K562 (cell line): ENCODE measurements at regions not wholly inside any gene's neighbourhood (a gene's known extent, or its start where the extent isn't known, plus 50 kb on each side); places are given as distances from the start of the nearest gene placed in this dataset.

Experiments used
- ATAC-seq: fragments of 200-7000 bp; cut with Tn5 transposase; 3 replicates; pipeline ENCODE4 v1.9.1; 2020; ENCODE audit warnings: moderate library complexity
- BruUV-seq: library from RNA; stranded (reverse); fragments of 400-500 nt; replicated peaks from 2 replicates; lab custom pipeline; 2021; lab: Mats Ljungman, UMichigan
- CTCF ChIA-PET: fragments of 300-600 bp; formaldehyde crosslinking; extraction: SDS; loops from one replicate; lab custom pipeline; 2021; ENCODE audit warnings: low intra/inter-chr PET ratio; lab: Yijun Ruan, JAX
- POLR2A ChIA-PET: fragments of 300-600, 350-650 bp; sonication (Branson Sonifier 250); formaldehyde crosslinking; extraction: SDS; loops from one replicate; lab custom pipeline; 2021; ENCODE audit warnings: antibody characterized with exemption, inconsistent platforms; lab: Yijun Ruan, JAX
- DNase-seq, 4 experiments: peaks; one replicate each; pipeline versions ENCODE4 v3.0.0 to v3.0.0-alpha.2; 2011 to 2018; ENCODE audit warnings: low spot score in 3 of 4, mixed read lengths in 3 of 4; ENCODE audit errors: extremely low read depth in 1 of 4
- FAIRE-seq: peaks from 2 replicates; lab custom pipeline; 2011; peaks lifted over from hg19 to GRCh38; lab: Jason Lieb, UNC
- H2AFZ ChIP-seq: 2 replicates; pipeline ENCODE4 v1.6.0; 2011; ENCODE audit warnings: low read depth, low read length, control low read depth, inconsistent platforms
- H3K27ac ChIP-seq: fragments of 200-600 bp; 3 replicates; pipeline ENCODE4 v1.8.0; 2011; ENCODE audit warnings: low read depth, mild to moderate bottlenecking, control low read depth, inconsistent platforms, low read length, moderate library complexity, mixed read lengths; ENCODE audit errors: extremely low read depth
- H3K27me3 ChIP-seq, 2 experiments: fragments of 300-600 bp in 1 of 2; 2 replicates in 1 of 2; 3 replicates in 1 of 2; pipeline versions ENCODE4 v1.6.0 to v1.8.0; 2011; ENCODE audit warnings: inconsistent platforms in 2 of 2, low read length in 2 of 2, mild to moderate bottlenecking in 1 of 2, mixed read lengths in 1 of 2, moderate library complexity in 1 of 2; ENCODE audit not compliant: control insufficient read depth in 2 of 2, insufficient read depth in 2 of 2
- H3K36me3 ChIP-seq: fragments of 300-600 bp; 3 replicates; pipeline ENCODE4 v1.8.0; 2011; ENCODE audit warnings: mild to moderate bottlenecking, low read length, inconsistent platforms; ENCODE audit not compliant: control insufficient read depth, insufficient read depth
- H3K4me1 ChIP-seq, 2 experiments: fragments of 200-600 bp in 1 of 2; replicated peaks in 1 of 2; 2 replicates in 1 of 2; 3 replicates in 1 of 2; pipeline versions ENCODE4 v1.5.1 to v1.8.0; 2011; ENCODE audit warnings: inconsistent platforms in 2 of 2, low read length in 2 of 2, mild to moderate bottlenecking in 1 of 2, mixed read lengths in 1 of 2, moderate library complexity in 1 of 2; ENCODE audit not compliant: control insufficient read depth in 2 of 2, insufficient read depth in 2 of 2
- H3K4me2 ChIP-seq: 2 replicates; pipeline ENCODE4 v1.6.1; 2011; ENCODE audit warnings: low read length, control low read depth, inconsistent platforms, mixed read lengths; ENCODE audit not compliant: insufficient read depth
- H3K4me3 ChIP-seq: fragments of 200-600 bp; sonication (generic), shearing (Covaris generic); 2 replicates; pipeline ENCODE4 v1.5.1; 2016; ENCODE audit warnings: control low read depth, inconsistent platforms
- H3K79me2 ChIP-seq: fragments of 200-600 bp; 3 replicates; pipeline ENCODE4 v1.8.0; 2011; ENCODE audit warnings: low read length, inconsistent platforms; ENCODE audit not compliant: control insufficient read depth, insufficient read depth
- H3K9ac ChIP-seq, 2 experiments: 2 replicates each; pipeline versions ENCODE4 v1.6.0 to v1.6.1; 2011; ENCODE audit warnings: low read depth in 2 of 2, low read length in 2 of 2, control low read depth in 1 of 2, inconsistent platforms in 1 of 2, mild to moderate bottlenecking in 1 of 2, mixed read lengths in 1 of 2; ENCODE audit not compliant: insufficient read depth in 1 of 2
- H3K9me1 ChIP-seq: one replicate; pipeline ENCODE4 v1.6.0; 2011; ENCODE audit warnings: inconsistent platforms, mild to moderate bottlenecking, low read length, moderate library complexity; ENCODE audit not compliant: control insufficient read depth, insufficient read depth
- H3K9me3 ChIP-seq: replicated peaks from 2 replicates; pipeline ENCODE4 v1.5.1; 2011; ENCODE audit warnings: low read depth, low read length, inconsistent platforms; ENCODE audit not compliant: control insufficient read depth, insufficient read depth
- H4K20me1 ChIP-seq: replicated peaks from 2 replicates; pipeline ENCODE4 v1.6.1; 2011; ENCODE audit warnings: low read length, inconsistent platforms, mixed read lengths; ENCODE audit not compliant: control insufficient read depth, insufficient read depth
- ATF3 ChIP-seq, 2 experiments: fragments of 450-650 bp in 1 of 2; sonication (generic) in 1 of 2; formaldehyde crosslinking in 1 of 2; IDR thresholded peaks in 1 of 2; conservative IDR thresholded peaks in 1 of 2; 2 replicates each; pipeline versions ENCODE4 v1.6.1 to v1.8.1; 2016 to 2023; ENCODE audit warnings: mild to moderate bottlenecking in 2 of 2, moderate library complexity in 2 of 2, inconsistent platforms in 1 of 2, missing genetic modification reagents in 1 of 2
- CBFA2T3 ChIP-seq: fragments of 450-650 bp; IDR thresholded peaks from 2 replicates; pipeline ENCODE4 v1.6.1; 2017
- CEBPB ChIP-seq: fragments of 450-650 bp; IDR thresholded peaks from 2 replicates; pipeline ENCODE4 v1.6.1; 2016; ENCODE audit warnings: missing genetic modification characterization, missing compliant biosample characterization
- CEBPG ChIP-seq, 3 experiments: fragments of 200-800 bp in 1 of 3; sonication (Bioruptor generic) in 1 of 3; sonication (generic) in 1 of 3; formaldehyde crosslinking in 1 of 3; IDR thresholded peaks in 2 of 3; conservative IDR thresholded peaks in 1 of 3; 2 replicates each; pipeline versions ENCODE4 v1.6.1 to v1.8.0; 2016 to 2022; ENCODE audit warnings: missing compliant biosample characterization in 2 of 3, missing genetic modification characterization in 2 of 3, mild to moderate bottlenecking in 1 of 3, missing genetic modification reagents in 1 of 3
- COPS2 ChIP-seq: fragments of 450-650 bp; conservative IDR thresholded peaks from 2 replicates; pipeline ENCODE4 v1.6.1; 2016; ENCODE audit warnings: mild to moderate bottlenecking, moderate library complexity
- DACH1 ChIP-seq: fragments of 450-650 bp; IDR thresholded peaks from 2 replicates; pipeline ENCODE4 v1.6.1; 2018; ENCODE audit not compliant: partially characterized antibody
- NELFE ChIP-seq: IDR thresholded peaks from 2 replicates; pipeline ENCODE4 v1.6.1; 2011; ENCODE audit warnings: mild to moderate bottlenecking; ENCODE audit not compliant: insufficient read depth, insufficient read length
- NR0B1 ChIP-seq: fragments of 450-650 bp; IDR thresholded peaks from one replicate; pipeline ENCODE4 v1.6.1; 2018; ENCODE audit warnings: mild to moderate bottlenecking, moderate library complexity; ENCODE audit not compliant: partially characterized antibody
- RAD21 ChIP-seq, 2 experiments: fragments of 250-450 bp in 1 of 2; fragments of 450-650 bp in 1 of 2; sonication (Bioruptor Pico) in 1 of 2; formaldehyde crosslinking in 1 of 2; IDR thresholded peaks in 1 of 2; conservative IDR thresholded peaks in 1 of 2; 2 replicates each; pipeline versions ENCODE4 v1.4.0 to v1.8.0; 2020 to 2022; ENCODE audit warnings: mild to moderate bottlenecking in 2 of 2, moderate library complexity in 1 of 2
- RERE ChIP-seq: sonication (generic); formaldehyde crosslinking; IDR thresholded peaks from 2 replicates; pipeline ENCODE4 v1.8.0; 2023; ENCODE audit warnings: missing genetic modification reagents, mild to moderate bottlenecking, borderline replicate concordance
- SMAD1 ChIP-seq: fragments of 150-350 bp; IDR thresholded peaks from 2 replicates; pipeline ENCODE4 v1.6.1; 2014; ENCODE audit warnings: low read length, low read depth; ENCODE audit not compliant: partially characterized antibody
- SOX6 ChIP-seq: fragments of 450-650 bp; IDR thresholded peaks from 2 replicates; pipeline ENCODE4 v1.6.1; 2014; ENCODE audit warnings: mild to moderate bottlenecking
- TRIM24 ChIP-seq, 2 experiments: fragments of 450-650 bp; IDR thresholded peaks; 2 replicates each; pipeline ENCODE4 v1.6.1; 2016
- ZNF431 ChIP-seq: sonication (generic); formaldehyde crosslinking; IDR thresholded peaks from 2 replicates; pipeline ENCODE4 v1.8.0; 2022; ENCODE audit warnings: mild to moderate bottlenecking, missing genetic modification reagents
- WGBS: fragments of 100-300 bp; shearing (Covaris generic); methylation state at CpG from one replicate; pipeline ENCODE4 v1.1.6; 2016; ENCODE audit warnings: low coverage, mixed read lengths; ENCODE audit not compliant: insufficient coverage; ENCODE audit errors: missing lambda C conversion rate; 5-methylcytosine and 5-hydroxymethylcytosine counted together
- in situ Hi-C: fragments of 300-500 bp; cut with MboI; formaldehyde crosslinking; loops from 4 replicates; pipeline ENCODE4 v1.15.0; 2018; ENCODE audit warnings: inconsistent platforms, mixed read lengths
- intact Hi-C: fragments of 100-400 bp; cut with micrococcal nuclease; formaldehyde crosslinking; loops from 2 replicates; pipeline ENCODE4 v1.14.2; 2022

GRCh38 chr2:144780983-144781382, 261.1 kb upstream of the ZEB2 start:
- Histone ChIP-seq H3K9me1 (no peaks in the 10 kb centered on the region), H3K79me2 (no peaks in the 10 kb centered on the region), H3K4me1 (no peaks in the 10 kb centered on the region), H4K20me1 (no peaks in the 10 kb centered on the region), H3K9me3 (no peaks in the 10 kb centered on the region), H3K4me3 (no peak overlapping the region), H2AFZ (no peak overlapping the region), H3K9ac (no peak overlapping the region), H3K4me2 (no peak overlapping the region), H3K36me3 (no peaks in the 10 kb centered on the region), H3K27ac (no peak overlapping the region), H3K27me3 (no peaks in the 10 kb centered on the region)
- no TSS peak for BruUV-seq
- intact Hi-C loops (no loop called here), in situ Hi-C loops (no loop called here)
- FAIRE-seq = no peak
- WGBS = 58% methylated on average over 3 of the region's 3 CpGs
- POLR2A ChIA-PET = no interaction called here
- peak in 2 of 4 experiments; percentile 14 to 24 for DNase-seq
- TF ChIP-seq TRIM24 (IDR thresholded peaks at IDR 0.05) (peak in 1 of 2 experiments; percentile 64; a peak in 1 of 4 replicates), NELFE (no peak), ZNF431 (no peak), COPS2 (no peak), CBFA2T3 (0 out of 2 replicates have a peak, but pooled peaks have one; percentile 11), CEBPB (tag) (peak; percentile 74), RAD21 (CRISPR knock-in tag; conservative IDR thresholded peaks at IDR 0.05 in 1 of 2, IDR thresholded peaks at IDR 0.05 in 1 of 2) (peak in 1 of 2 experiments; percentile 10; a peak in 1 of 4 replicates), NR0B1 (no peak), RERE (CRISPR knock-in tag) (no peak), CEBPG (CRISPR knock-in tag; IDR thresholded peaks at IDR 0.05) (peak; percentile 61; the same call in 1 of the 2 replicates), CEBPG (tag; conservative IDR thresholded peaks at IDR 0.05 in 1 of 2, IDR thresholded peaks at IDR 0.05 in 1 of 2) (peak in 1 of 2 experiments; percentile 79; a peak in 2 of 4 replicates), ATF3 (IDR thresholded peaks at IDR 0.05) (peak; percentile 82), ATF3 (CRISPR knock-in tag; conservative IDR thresholded peaks at IDR 0.05) (no peak), SOX6 (peak; percentile 27; the same call in 1 of the 2 replicates), SMAD1 (no peak), DACH1 (no peak)
- ATAC-seq = peak; percentile 58; the same call in 1 of the 3 replicates
- CTCF ChIA-PET = no interaction called here
